Upper lobe of left lung (tissue), 4 donors: ENCODE measurements at regions not wholly inside any gene's neighbourhood (a gene's known extent, or its start where the extent isn't known, plus 50 kb on each side); places are given as distances from the start of the nearest gene placed in this dataset.

Experiments
- EP300 ChIP-seq, 4 donors: sonication (generic); formaldehyde crosslinking; IDR thresholded peaks; one replicate each; pipeline ENCODE4 v1.5.1; 2017; ENCODE audit warnings: antibody characterized with exemption in 4 of 4, control low read depth in 2 of 4
- POLR2A ChIP-seq, 4 donors: fragments of 450-650 bp; IDR thresholded peaks; one replicate each; pipeline ENCODE4 v1.5.1; 2016 to 2017; ENCODE audit warnings: antibody characterized with exemption in 4 of 4, mild to moderate bottlenecking in 2 of 4
- POLR2AphosphoS5 ChIP-seq, 2 donors: sonication (generic); formaldehyde crosslinking; IDR thresholded peaks; one replicate each; pipeline ENCODE4 v1.5.1; 2017; ENCODE audit warnings: antibody characterized with exemption in 2 of 2
- TF ChIP-seq, protein P1 (sequence below), 6 experiments: fragments of 450-650 bp in 4 of 6; fragments of 200-600 bp in 2 of 6; sonication (generic) in 2 of 6; IDR thresholded peaks; one replicate each; pipeline ENCODE4 v1.5.1; 2016 to 2019; ENCODE audit warnings: antibody characterized with exemption in 6 of 6

DNA sequence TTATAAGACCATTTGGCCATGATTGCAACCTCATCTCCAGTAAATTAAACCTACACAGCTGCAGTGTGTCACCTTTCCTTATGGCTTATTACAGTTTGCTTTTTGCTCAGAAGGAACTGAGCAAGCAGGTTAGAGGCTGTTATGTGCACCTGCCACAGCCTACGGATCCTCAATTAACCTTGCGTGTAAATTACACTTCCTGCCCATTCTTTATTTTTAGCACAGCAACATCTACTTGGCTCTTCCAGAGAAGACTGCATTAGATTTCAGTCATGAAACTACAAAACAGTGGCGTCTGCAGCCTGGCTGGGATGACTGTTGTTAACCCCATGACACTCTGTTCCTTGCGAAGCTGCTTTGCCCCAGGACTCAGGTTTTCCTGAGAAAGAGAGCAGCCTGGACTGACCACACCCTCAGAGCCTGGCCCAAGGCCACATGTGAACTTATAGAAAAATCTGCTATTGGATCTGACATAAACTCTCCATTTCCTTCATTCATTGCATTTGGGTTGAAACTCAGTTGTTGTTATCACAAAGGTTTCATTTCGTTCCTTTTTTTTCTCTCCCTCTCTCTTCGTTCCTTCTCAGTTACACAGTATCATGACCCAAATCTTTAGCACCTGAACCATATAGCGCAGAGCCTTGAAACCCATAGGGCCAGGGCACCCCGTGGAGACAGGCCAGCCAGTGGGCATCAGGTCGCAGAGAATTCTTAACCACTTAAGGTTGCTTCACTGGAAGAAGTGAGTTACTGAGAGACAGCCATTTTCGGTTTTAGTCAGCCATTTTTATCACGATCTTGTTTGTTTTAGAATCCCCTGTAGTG is 138.6 kb downstream of the PALM2AKAP2 start:
- TF ChIP-seq POLR2A (IDR thresholded peaks at IDR 0.05) (no peak), POLR2AphosphoS5 (IDR thresholded peaks at IDR 0.05) (no peak), EP300 (IDR thresholded peaks at IDR 0.05) (no peak)
- TF ChIP-seq, protein P1, sequence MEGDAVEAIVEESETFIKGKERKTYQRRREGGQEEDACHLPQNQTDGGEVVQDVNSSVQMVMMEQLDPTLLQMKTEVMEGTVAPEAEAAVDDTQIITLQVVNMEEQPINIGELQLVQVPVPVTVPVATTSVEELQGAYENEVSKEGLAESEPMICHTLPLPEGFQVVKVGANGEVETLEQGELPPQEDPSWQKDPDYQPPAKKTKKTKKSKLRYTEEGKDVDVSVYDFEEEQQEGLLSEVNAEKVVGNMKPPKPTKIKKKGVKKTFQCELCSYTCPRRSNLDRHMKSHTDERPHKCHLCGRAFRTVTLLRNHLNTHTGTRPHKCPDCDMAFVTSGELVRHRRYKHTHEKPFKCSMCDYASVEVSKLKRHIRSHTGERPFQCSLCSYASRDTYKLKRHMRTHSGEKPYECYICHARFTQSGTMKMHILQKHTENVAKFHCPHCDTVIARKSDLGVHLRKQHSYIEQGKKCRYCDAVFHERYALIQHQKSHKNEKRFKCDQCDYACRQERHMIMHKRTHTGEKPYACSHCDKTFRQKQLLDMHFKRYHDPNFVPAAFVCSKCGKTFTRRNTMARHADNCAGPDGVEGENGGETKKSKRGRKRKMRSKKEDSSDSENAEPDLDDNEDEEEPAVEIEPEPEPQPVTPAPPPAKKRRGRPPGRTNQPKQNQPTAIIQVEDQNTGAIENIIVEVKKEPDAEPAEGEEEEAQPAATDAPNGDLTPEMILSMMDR (IDR thresholded peaks at IDR 0.05), result no peak
